GM12872 (cell line): ENCODE measurements at regions not wholly inside any gene's neighbourhood (a gene's known extent, or its start where the extent isn't known, plus 50 kb on each side); places are given as distances from the start of the nearest gene placed in this dataset.

Experiments
- CTCF ChIP-seq: IDR thresholded peaks from 3 replicates; pipeline ENCODE4 v1.5.1; 2011; ENCODE audit warnings: low read depth, mild to moderate bottlenecking, low read length, moderate library complexity; ENCODE audit not compliant: insufficient read depth

GRCh38 chr9:89975024-89975423 is 370.2 kb downstream of the GADD45G start:
- TF ChIP-seq CTCF = no peak

- TF ChIP-seq CTCF = no peak
Observed at GRCh38 chr9:89975630-89976029, 370.8 kb downstream of the GADD45G start.

GRCh38 chr9:89978185-89978584 is 373.4 kb downstream of the GADD45G start:
- no peak for TF ChIP-seq CTCF

- no peak for TF ChIP-seq CTCF
Observed at GRCh38 chr9:89980600-89980999, 375.8 kb downstream of the GADD45G start.

- no peak for TF ChIP-seq CTCF
Observed at GRCh38 chr9:89982016-89982415, 377.2 kb downstream of the GADD45G start.

- TF ChIP-seq CTCF = no peak
Observed at GRCh38 chr9:89983411-89983810, 378.6 kb downstream of the GADD45G start.

- no peak for TF ChIP-seq CTCF
Observed at GRCh38 chr9:89984214-89984613, 379.4 kb downstream of the GADD45G start.

- no peak for TF ChIP-seq CTCF
Observed at GRCh38 chr9:89985068-89985467, 380.3 kb downstream of the GADD45G start.
